ENCODE measurements at regions not wholly inside any gene's neighbourhood (a gene's known extent, or its start where the extent isn't known, plus 50 kb on each side); places are given as distances from the start of the nearest gene placed in this dataset.

DNA sequence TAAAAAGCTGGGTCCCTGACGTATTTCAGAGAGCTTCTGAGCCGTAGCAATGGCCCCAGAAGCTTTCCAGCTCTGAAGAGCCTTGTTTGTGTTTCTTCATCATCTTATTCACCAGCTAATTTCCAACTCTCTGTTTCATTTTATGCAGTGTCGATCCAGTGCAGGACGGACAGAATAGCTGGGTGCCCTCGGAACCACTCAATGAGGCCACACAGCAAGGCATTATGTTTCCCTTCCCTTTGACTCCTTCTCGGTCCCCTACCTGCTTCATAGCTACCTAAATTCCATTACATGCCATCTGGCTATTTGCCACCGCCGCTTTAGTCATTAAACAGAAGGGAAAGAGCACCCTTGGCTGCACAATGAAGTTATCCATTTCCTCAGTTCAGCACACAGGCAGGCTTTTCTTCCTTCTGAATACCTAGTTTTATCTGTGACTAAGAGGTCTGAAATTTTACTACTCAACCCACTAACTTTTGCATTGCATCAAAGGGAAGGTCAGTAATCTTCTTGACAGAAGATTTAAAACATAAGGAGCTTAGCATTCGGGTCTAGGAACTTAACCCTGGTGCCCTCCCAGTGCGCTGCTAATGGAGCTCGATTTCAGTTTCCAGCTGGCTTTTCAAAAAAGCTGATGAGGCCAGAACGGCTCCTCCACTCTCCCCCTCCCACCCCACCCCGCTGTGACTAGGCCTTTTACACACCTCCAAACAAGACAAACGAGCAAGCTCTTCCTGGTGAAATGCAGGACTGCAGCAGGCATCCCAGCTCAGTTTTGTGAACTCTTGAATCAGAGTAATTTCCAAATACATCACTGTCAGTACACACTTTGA lies 176.8 kb downstream of the GXYLT1 start:
- TF ChIP-seq EP300 (IDR thresholded peaks at IDR 0.05) (no peak), POLR2AphosphoS5 (IDR thresholded peaks at IDR 0.05) (no peak), POLR2A (IDR thresholded peaks at IDR 0.05) (no peak)
- TF ChIP-seq, protein P1, sequence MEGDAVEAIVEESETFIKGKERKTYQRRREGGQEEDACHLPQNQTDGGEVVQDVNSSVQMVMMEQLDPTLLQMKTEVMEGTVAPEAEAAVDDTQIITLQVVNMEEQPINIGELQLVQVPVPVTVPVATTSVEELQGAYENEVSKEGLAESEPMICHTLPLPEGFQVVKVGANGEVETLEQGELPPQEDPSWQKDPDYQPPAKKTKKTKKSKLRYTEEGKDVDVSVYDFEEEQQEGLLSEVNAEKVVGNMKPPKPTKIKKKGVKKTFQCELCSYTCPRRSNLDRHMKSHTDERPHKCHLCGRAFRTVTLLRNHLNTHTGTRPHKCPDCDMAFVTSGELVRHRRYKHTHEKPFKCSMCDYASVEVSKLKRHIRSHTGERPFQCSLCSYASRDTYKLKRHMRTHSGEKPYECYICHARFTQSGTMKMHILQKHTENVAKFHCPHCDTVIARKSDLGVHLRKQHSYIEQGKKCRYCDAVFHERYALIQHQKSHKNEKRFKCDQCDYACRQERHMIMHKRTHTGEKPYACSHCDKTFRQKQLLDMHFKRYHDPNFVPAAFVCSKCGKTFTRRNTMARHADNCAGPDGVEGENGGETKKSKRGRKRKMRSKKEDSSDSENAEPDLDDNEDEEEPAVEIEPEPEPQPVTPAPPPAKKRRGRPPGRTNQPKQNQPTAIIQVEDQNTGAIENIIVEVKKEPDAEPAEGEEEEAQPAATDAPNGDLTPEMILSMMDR (IDR thresholded peaks at IDR 0.05) = no peak
- Histone ChIP-seq H3K9me3 (no peaks in the 10 kb centered on the region), H3K4me1 (peaks cover 0 to 15% (median 4%) of the 10 kb centered on the region in 3 donors), H3K27me3 (no peaks in the 10 kb centered on the region), H3K36me3 (no peaks in the 10 kb centered on the region), H3K27ac (no peak overlapping the region), H3K4me3 (no peak overlapping the region)
- ATAC-seq = no peak
- 42 to 50% methylated on average over 10 to 12 of the region's 14 CpGs for WGBS, 2 donors (ENCODE audit: low coverage in 1 of 2)

DNA sequence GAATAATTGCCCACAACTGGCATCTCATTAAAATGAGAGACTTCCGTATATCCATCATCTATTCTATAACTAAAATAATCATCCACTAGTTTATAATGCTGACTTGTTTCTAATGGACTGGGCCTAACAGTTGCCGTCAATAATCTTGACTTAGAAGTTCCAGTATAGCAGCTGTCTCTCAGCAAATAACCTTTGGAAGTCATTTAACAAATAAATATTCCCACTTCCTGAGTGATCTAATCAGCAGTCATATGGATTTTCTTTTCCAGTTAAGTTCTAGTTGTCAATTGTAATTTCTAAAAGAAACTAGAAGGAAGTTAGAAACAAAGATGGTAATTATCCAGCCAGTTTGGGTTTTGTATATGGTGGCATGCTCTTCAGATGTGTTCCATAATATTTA lies 177.8 kb downstream of the GXYLT1 start:
- H3K4me1 ChIP-seq = peaks cover 0 to 21% (median 4%) of the 10 kb centered on the region in 3 donors
- no peaks in the 10 kb centered on the region for H3K36me3 ChIP-seq
- H3K4me3 ChIP-seq = no peak overlapping the region
- no peak for ATAC-seq
- H3K27me3 ChIP-seq = no peaks in the 10 kb centered on the region
- WGBS, 2 donors (ENCODE audit: low coverage in 1 of 2) = 92 to 100% methylated on average over 2 of the region's 2 CpGs
- no peak for TF ChIP-seq POLR2A (IDR thresholded peaks at IDR 0.05)
- no peak for TF ChIP-seq EP300 (IDR thresholded peaks at IDR 0.05)
- TF ChIP-seq, protein P1 (IDR thresholded peaks at IDR 0.05) = no peak
- no peak for TF ChIP-seq POLR2AphosphoS5 (IDR thresholded peaks at IDR 0.05)
- no peaks in the 10 kb centered on the region for H3K9me3 ChIP-seq
- H3K27ac ChIP-seq = no peak overlapping the region

DNA sequence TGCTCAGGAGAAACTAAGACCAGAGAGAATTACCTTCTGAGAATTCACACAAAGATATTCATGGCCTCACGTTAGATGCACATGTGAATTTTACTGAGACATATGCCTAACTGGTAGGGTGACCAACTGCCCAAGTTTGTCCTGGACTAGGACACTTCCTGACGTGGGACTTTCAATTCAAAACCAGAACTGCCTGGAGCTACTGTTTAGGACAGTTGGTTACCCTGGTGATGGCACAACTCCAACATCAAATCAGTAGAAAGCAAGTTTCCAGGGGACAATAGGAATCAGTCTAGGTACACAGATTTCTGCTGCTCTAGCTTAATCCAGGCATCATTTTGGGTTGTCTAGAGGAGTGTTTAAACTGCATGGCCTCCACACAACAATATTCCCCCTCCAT lies 178.7 kb downstream of the GXYLT1 start:
- TF ChIP-seq POLR2AphosphoS5 (IDR thresholded peaks at IDR 0.05) = no peak
- no peak for TF ChIP-seq EP300 (IDR thresholded peaks at IDR 0.05)
- TF ChIP-seq, protein P1 (IDR thresholded peaks at IDR 0.05) = no peak
- no peak for TF ChIP-seq POLR2A (IDR thresholded peaks at IDR 0.05)
- no peak for ATAC-seq
- no peak overlapping the region for H3K4me3 ChIP-seq
- H3K27me3 ChIP-seq = no peaks in the 10 kb centered on the region
- no peaks in the 10 kb centered on the region for H3K36me3 ChIP-seq
- peaks cover 0 to 24% (median 4%) of the 10 kb centered on the region in 3 donors for H3K4me1 ChIP-seq
- H3K27ac ChIP-seq = no peak overlapping the region
- WGBS, 2 donors (ENCODE audit: low coverage in 1 of 2) = 31 to 61% methylated on average over 2 of the region's 2 CpGs
- H3K9me3 ChIP-seq = no peaks in the 10 kb centered on the region

DNA sequence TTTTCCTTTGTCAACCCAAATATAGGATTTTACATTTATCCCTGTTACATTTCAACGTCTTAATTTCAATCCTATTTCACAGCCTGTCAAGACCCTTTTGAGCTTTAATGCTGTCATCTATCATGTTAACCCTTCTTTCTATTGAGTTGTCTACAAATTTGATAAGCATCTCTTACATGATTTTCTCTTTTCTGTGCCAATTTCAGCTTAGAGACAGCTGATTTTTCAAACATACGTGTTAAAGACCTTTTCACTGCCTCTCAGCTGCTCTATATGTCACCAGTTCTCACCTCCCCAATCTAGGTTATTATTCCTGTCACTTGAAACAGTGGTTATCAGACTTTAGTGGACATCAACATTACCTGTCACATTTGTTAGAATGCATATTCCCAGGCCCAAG lies 181.3 kb downstream of the GXYLT1 start:
- ATAC-seq = no peak
- H3K27me3 ChIP-seq = no peaks in the 10 kb centered on the region
- TF ChIP-seq POLR2AphosphoS5 (IDR thresholded peaks at IDR 0.05) (no peak), EP300 (IDR thresholded peaks at IDR 0.05) (no peak), POLR2A (IDR thresholded peaks at IDR 0.05) (no peak)
- TF ChIP-seq, protein P1 (IDR thresholded peaks at IDR 0.05) = no peak
- no peak overlapping the region for H3K4me3 ChIP-seq
- H3K4me1 ChIP-seq = peaks cover 0 to 19% (median 4%) of the 10 kb centered on the region in 3 donors
- H3K9me3 ChIP-seq = no peaks in the 10 kb centered on the region
- no peaks in the 10 kb centered on the region for H3K36me3 ChIP-seq
- 88 to 93% methylated on average over 2 of the region's 2 CpGs for WGBS, 2 donors (ENCODE audit: low coverage in 1 of 2)
- H3K27ac ChIP-seq = no peak overlapping the region

DNA sequence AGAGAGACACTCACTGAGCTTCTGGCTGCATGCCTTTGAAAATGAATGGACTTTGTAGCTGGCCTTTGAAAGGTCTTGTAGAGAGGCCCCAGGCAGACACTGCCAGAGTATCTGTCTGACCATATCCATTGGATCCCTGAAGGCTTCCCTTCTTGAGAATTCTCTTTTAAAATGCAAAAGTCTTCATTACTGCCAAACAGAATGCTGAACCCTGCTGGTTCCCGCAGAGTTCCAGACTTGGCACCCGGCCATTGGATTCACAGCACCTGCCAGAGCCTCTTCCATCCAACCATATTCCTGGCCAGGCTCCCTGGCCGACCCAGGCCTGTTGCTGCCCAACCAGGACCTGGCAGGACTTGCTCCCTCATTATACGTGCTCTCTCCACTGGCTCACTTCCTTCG lies 182.5 kb downstream of the GXYLT1 start:
- 53 to 55% methylated on average over 3 to 5 of the region's 5 CpGs for WGBS, 2 donors (ENCODE audit: low coverage in 1 of 2)
- no peak for TF ChIP-seq POLR2A (IDR thresholded peaks at IDR 0.05)
- TF ChIP-seq POLR2AphosphoS5 (IDR thresholded peaks at IDR 0.05) = no peak
- no peak for TF ChIP-seq EP300 (IDR thresholded peaks at IDR 0.05)
- TF ChIP-seq, protein P1 (IDR thresholded peaks at IDR 0.05) = no peak
- Histone ChIP-seq H3K9me3 (no peaks in the 10 kb centered on the region), H3K4me1 (peaks cover 0 to 9% (median 0%) of the 10 kb centered on the region in 3 donors), H3K27me3 (no peaks in the 10 kb centered on the region), H3K4me3 (no peak overlapping the region), H3K27ac (no peak overlapping the region), H3K36me3 (no peaks in the 10 kb centered on the region)
- no peak for ATAC-seq

All from gastroesophageal sphincter (tissue), 4 donors.